Keratinocyte (primary cell): ENCODE measurements at regions not wholly inside any gene's neighbourhood (a gene's known extent, or its start where the extent isn't known, plus 50 kb on each side); places are given as distances from the start of the nearest gene placed in this dataset.

Experiments used
- DNase-seq: peaks from one replicate; pipeline ENCODE4 v3.0.0-alpha.2; 2011; ENCODE audit warnings: low read depth, missing footprints, low spot score
- FAIRE-seq: peaks from 2 replicates; lab custom pipeline; 2011; peaks lifted over from hg19 to GRCh38; lab: Jason Lieb, UNC
- H2AFZ ChIP-seq: 2 replicates; pipeline ENCODE4 v1.6.0; 2012; ENCODE audit warnings: low read length, control low read depth, inconsistent platforms; ENCODE audit not compliant: control insufficient read depth
- H3K27ac ChIP-seq: 2 replicates; pipeline ENCODE4 v1.5.1; 2011; ENCODE audit warnings: low read length; ENCODE audit not compliant: control insufficient read depth, insufficient read depth
- H3K27me3 ChIP-seq: 3 replicates; pipeline ENCODE4 v1.6.0; 2011; ENCODE audit warnings: low read length; ENCODE audit not compliant: control insufficient read depth, insufficient read depth; ENCODE audit errors: extremely low read depth
- H3K36me3 ChIP-seq, 2 experiments: 2 replicates in 1 of 2; 3 replicates in 1 of 2; pipeline ENCODE4 v1.5.1; 2011; ENCODE audit warnings: low read length in 2 of 2, mild to moderate bottlenecking in 1 of 2; ENCODE audit not compliant: control insufficient read depth in 2 of 2, insufficient read depth in 2 of 2; ENCODE audit errors: extremely low read depth in 1 of 2
- H3K4me1 ChIP-seq: 3 replicates; pipeline ENCODE4 v1.5.1; 2011; ENCODE audit warnings: low read length; ENCODE audit not compliant: control insufficient read depth, insufficient read depth; ENCODE audit errors: extremely low read depth
- H3K4me2 ChIP-seq: 3 replicates; pipeline ENCODE4 v1.6.0; 2011; ENCODE audit warnings: low read depth, low read length; ENCODE audit not compliant: control insufficient read depth, insufficient read depth; ENCODE audit errors: extremely low read depth
- H3K4me3 ChIP-seq, 3 experiments: fragments of 200-600 bp in 1 of 3; sonication (generic) in 1 of 3; 2 replicates in 2 of 3; 3 replicates in 1 of 3; pipeline ENCODE4 v1.5.1; 2011 to 2016; ENCODE audit warnings: low read length in 3 of 3, mild to moderate bottlenecking in 3 of 3, control low read depth in 2 of 3, inconsistent platforms in 1 of 3, low read depth in 1 of 3, mixed read lengths in 1 of 3, mixed run types in 1 of 3, moderate library complexity in 1 of 3; ENCODE audit not compliant: control insufficient read depth in 2 of 3, insufficient read depth in 2 of 3; ENCODE audit errors: extremely low read depth in 1 of 3
- H3K79me2 ChIP-seq: 2 replicates; pipeline ENCODE4 v1.6.0; 2012; ENCODE audit warnings: low read length; ENCODE audit not compliant: control insufficient read depth, insufficient read depth
- H3K9ac ChIP-seq: 3 replicates; pipeline ENCODE4 v1.6.0; 2011; ENCODE audit warnings: low read length; ENCODE audit not compliant: control insufficient read depth, insufficient read depth; ENCODE audit errors: extremely low read depth
- H3K9me1 ChIP-seq: 3 replicates; pipeline ENCODE4 v1.6.0; 2011; ENCODE audit warnings: low read length; ENCODE audit not compliant: control insufficient read depth, insufficient read depth; ENCODE audit errors: extremely low read depth
- H3K9me3 ChIP-seq: 2 replicates; pipeline ENCODE4 v1.5.1; 2012; ENCODE audit warnings: low read depth, low read length; ENCODE audit not compliant: control insufficient read depth
- H4K20me1 ChIP-seq: 3 replicates; pipeline ENCODE4 v1.6.0; 2011; ENCODE audit warnings: low read length; ENCODE audit not compliant: control insufficient read depth, insufficient read depth; ENCODE audit errors: extremely low read depth
- CTCF ChIP-seq, 3 experiments: IDR thresholded peaks in 1 of 3; conservative IDR thresholded peaks in 1 of 3; optimal IDR thresholded peaks in 1 of 3; 2 replicates in 2 of 3; 3 replicates in 1 of 3; pipeline versions ENCODE3 to v1.5.1; 2011; ENCODE audit warnings: low read length in 3 of 3, mild to moderate bottlenecking in 3 of 3, moderate library complexity in 2 of 3, control low read depth in 1 of 3, inconsistent platforms in 1 of 3; ENCODE audit not compliant: insufficient read depth in 2 of 3; ENCODE audit errors: extremely low read depth in 1 of 3
- EZH2 ChIP-seq: IDR thresholded peaks from one replicate; pipeline ENCODE4 v1.6.1; 2012; ENCODE audit warnings: inconsistent platforms, mild to moderate bottlenecking, low read length, moderate library complexity
- dilution Hi-C: fragments of 300-500 bp; cut with MboI; formaldehyde crosslinking; loops from one replicate; pipeline ENCODE4 v1.7.0; 2020; ENCODE audit warnings: low sequenced_read_pairs; ENCODE audit not compliant: extremely low pct_ligation_motif_present

DNA sequence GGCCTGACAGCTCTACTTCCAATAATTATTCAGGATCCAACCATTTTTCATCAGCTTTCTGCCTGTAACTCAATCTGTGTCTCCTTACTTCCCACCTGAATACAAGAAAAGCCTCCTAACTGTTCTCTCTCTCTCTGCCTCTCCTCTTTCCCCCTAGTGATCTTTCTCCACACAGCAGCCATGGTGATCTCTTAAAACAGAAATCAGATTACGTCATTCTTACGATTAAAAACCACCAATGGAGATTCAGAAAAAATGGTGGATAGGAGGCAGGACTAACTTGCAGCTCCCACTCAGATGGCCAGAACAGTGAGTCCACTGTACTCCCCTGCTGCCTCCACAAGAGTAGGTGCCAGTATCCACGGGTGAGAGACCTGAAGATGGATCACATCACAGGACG, 431.7 kb downstream of the MBD2 start:
- Histone ChIP-seq H3K9me1 (no peaks in the 10 kb centered on the region), H3K27ac (no peak overlapping the region), H4K20me1 (no peaks in the 10 kb centered on the region), H3K27me3 (no peaks in the 10 kb centered on the region), H3K4me2 (no peak overlapping the region), H3K9me3 (no peaks in the 10 kb centered on the region), H3K9ac (no peak overlapping the region), H3K36me3 (no peaks in the 10 kb centered on the region), H2AFZ (no peak overlapping the region), H3K79me2 (no peaks in the 10 kb centered on the region), H3K4me1 (peaks cover 12% of the 10 kb centered on the region), H3K4me3 (no peak overlapping the region)
- dilution Hi-C loops, result no loop called here
- no peak for DNase-seq
- FAIRE-seq, result no peak
- TF ChIP-seq CTCF (optimal IDR thresholded peaks at IDR 0.05 in 1 of 3, IDR thresholded peaks at IDR 0.05 in 1 of 3, conservative IDR thresholded peaks at IDR 0.05 in 1 of 3; ENCODE audit: extremely low read depth in 1 of 3, insufficient read depth in 2 of 3, low read length in 3 of 3), result no peak
- TF ChIP-seq EZH2, result no peak

- H3K4me3 ChIP-seq, result no peak overlapping the region
- no peak overlapping the region for H3K4me2 ChIP-seq
- H3K36me3 ChIP-seq, result no peaks in the 10 kb centered on the region
- DNase-seq, result no peak
- no peak for FAIRE-seq
- H4K20me1 ChIP-seq, result no peaks in the 10 kb centered on the region
- TF ChIP-seq EZH2 (no peak), CTCF (optimal IDR thresholded peaks at IDR 0.05 in 1 of 3, IDR thresholded peaks at IDR 0.05 in 1 of 3, conservative IDR thresholded peaks at IDR 0.05 in 1 of 3; ENCODE audit: extremely low read depth in 1 of 3, insufficient read depth in 2 of 3, low read length in 3 of 3) (no peak)
- no peaks in the 10 kb centered on the region for H3K27me3 ChIP-seq
- H3K4me1 ChIP-seq, result peaks cover 3% of the 10 kb centered on the region
- dilution Hi-C loops, result no loop called here
- no peak overlapping the region for H3K27ac ChIP-seq
- no peak overlapping the region for H2AFZ ChIP-seq
- no peaks in the 10 kb centered on the region for H3K79me2 ChIP-seq
- H3K9me1 ChIP-seq, result no peaks in the 10 kb centered on the region
- H3K9me3 ChIP-seq, result no peaks in the 10 kb centered on the region
- no peak overlapping the region for H3K9ac ChIP-seq
These were observed 433.7 kb downstream of the MBD2 start for GRCh38 chr18:53790786-53791185.
